ENCODE measurements at regions not wholly inside any gene's neighbourhood (a gene's known extent, or its start where the extent isn't known, plus 50 kb on each side); places are given as distances from the start of the nearest gene placed in this dataset.

- TF ChIP-seq POLR2A (IDR thresholded peaks at IDR 0.05): no peak
- no peak for TF ChIP-seq CTCF (IDR thresholded peaks at IDR 0.05)
Measured at GRCh38 chr7:41885748-41886147, 182.9 kb upstream of the INHBA start.

Measured in lower leg skin (tissue), 3 donors.